ENCODE measurements at regions not wholly inside any gene's neighbourhood (a gene's known extent, or its start where the extent isn't known, plus 50 kb on each side); places are given as distances from the start of the nearest gene placed in this dataset.

DNA sequence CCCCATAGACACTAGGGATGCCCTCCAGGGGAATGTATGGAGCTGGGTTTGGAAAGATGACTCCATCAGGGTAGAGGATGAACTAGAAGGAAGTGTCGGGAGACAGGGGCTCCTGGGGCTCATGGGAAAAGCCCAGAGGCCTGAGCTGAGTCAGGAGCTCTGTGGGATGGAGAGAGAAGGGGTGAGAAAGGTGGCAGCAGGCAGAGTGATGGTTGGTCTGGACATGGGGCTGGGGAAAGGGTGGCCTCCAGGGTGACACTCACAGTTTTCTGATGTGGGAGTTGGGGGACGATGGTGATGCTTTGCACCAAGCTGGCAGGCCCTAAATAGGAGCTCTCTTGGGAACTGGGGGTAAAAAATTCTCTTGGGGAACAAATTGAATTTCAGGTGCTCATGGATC is 213.5 kb upstream of the MVB12B start:
- H3K4me1 ChIP-seq (ENCODE audit: insufficient read depth, poor library complexity, severe bottlenecking) = no peaks in the 10 kb centered on the region
- H3K9me3 ChIP-seq (ENCODE audit: severe bottlenecking) = no peaks in the 10 kb centered on the region
- no peak for DNase-seq (ENCODE audit: low spot score)
- TF ChIP-seq CTCF (IDR thresholded peaks at IDR 0.05; ENCODE audit: poor library complexity, severe bottlenecking) = no peak
- no peaks in the 10 kb centered on the region for H3K36me3 ChIP-seq (ENCODE audit: low read depth)
- no peak for ATAC-seq (ENCODE audit: low read depth)
- peaks cover 30% of the 10 kb centered on the region for H3K27me3 ChIP-seq (ENCODE audit: insufficient read depth, poor library complexity, severe bottlenecking)
- H3K4me3 ChIP-seq (ENCODE audit: severe bottlenecking) = no peak overlapping the region
- H3K27ac ChIP-seq (ENCODE audit: poor library complexity, severe bottlenecking) = no peak overlapping the region

DNA sequence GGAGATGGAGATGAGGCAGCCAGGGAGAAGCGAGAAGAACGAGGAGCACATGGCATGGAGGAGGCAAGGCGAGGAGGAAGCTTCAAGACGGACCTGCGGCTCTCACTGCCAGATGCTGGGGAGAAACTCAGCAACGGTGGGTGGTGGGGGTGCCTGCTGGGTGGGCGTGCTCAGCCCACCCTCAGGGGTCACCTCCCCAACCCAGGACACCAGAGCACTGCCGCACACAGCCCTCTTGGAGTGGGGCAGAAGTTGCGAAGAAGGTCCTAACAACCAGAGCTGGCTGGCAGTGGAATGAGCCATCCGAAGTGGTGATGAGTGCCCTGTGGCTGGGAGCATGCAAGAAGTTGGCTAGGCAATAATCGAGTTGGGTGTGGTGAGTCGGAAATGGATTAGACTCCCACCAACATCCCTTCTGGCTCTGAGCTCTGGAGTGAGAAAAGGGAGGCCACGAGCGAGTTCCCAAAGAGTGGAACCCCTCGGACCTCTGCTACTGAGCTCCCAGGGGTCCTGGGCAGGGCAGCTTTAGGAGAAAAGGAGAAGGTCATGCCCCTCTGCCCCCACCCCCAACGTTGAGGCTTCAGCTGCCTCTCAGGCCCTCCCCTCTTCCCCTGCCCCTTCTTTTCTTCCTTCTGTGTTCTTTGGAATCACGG is 212.7 kb upstream of the MVB12B start:
- no peak for ATAC-seq (ENCODE audit: low read depth)
- no peak for TF ChIP-seq CTCF (IDR thresholded peaks at IDR 0.05; ENCODE audit: poor library complexity, severe bottlenecking)

GRCh38 chr9:126114409-126114760 is 212.2 kb upstream of the MVB12B start:
- Histone ChIP-seq H3K27ac (ENCODE audit: poor library complexity, severe bottlenecking) (no peak overlapping the region), H3K4me1 (ENCODE audit: insufficient read depth, poor library complexity, severe bottlenecking) (no peaks in the 10 kb centered on the region), H3K36me3 (ENCODE audit: low read depth) (no peaks in the 10 kb centered on the region), H3K4me3 (ENCODE audit: severe bottlenecking) (no peak overlapping the region), H3K27me3 (ENCODE audit: insufficient read depth, poor library complexity, severe bottlenecking) (peaks cover 26% of the 10 kb centered on the region), H3K9me3 (ENCODE audit: severe bottlenecking) (no peaks in the 10 kb centered on the region)
- no peak for TF ChIP-seq CTCF (IDR thresholded peaks at IDR 0.05; ENCODE audit: poor library complexity, severe bottlenecking)
- ATAC-seq (ENCODE audit: low read depth) = no peak
- DNase-seq (ENCODE audit: low spot score) = no peak

More for the DNA sequence above, 212.7 kb upstream of the MVB12B start:
- no peaks in the 10 kb centered on the region for H3K4me1 ChIP-seq (ENCODE audit: insufficient read depth, poor library complexity, severe bottlenecking)
- H3K36me3 ChIP-seq (ENCODE audit: low read depth) = no peaks in the 10 kb centered on the region
- DNase-seq (ENCODE audit: low spot score) = no peak
- no peaks in the 10 kb centered on the region for H3K9me3 ChIP-seq (ENCODE audit: severe bottlenecking)
- peaks cover 26% of the 10 kb centered on the region for H3K27me3 ChIP-seq (ENCODE audit: insufficient read depth, poor library complexity, severe bottlenecking)
- no peak overlapping the region for H3K4me3 ChIP-seq (ENCODE audit: severe bottlenecking)
- H3K27ac ChIP-seq (ENCODE audit: poor library complexity, severe bottlenecking) = no peak overlapping the region

DNA sequence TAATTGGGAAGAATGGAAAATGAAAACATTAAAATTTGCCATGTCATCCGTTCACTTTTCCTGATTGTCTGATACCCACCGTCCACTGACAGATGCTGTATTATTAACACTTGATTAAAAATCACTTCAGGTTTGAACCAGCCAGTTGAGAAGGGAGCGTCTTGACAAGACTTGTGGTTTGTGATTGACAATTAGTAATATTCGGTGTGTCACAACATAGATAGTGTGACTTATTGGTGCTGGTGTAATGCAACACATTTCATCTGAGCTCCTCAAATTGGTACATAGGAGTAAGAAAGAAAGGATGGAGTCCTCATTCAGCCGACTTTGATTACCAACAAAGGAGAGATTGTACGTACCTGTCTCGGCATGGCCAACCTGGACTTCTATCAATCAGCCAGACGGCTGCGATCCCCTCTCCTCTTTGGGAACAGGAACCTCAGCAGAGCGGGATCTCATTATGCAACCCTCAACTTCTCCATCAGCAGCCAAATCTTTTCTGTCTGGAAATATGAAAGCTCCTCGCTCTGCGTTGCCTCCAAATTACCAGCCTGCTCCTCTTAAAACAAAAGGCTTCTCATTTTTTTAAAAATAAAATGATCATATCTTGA is 211.7 kb upstream of the MVB12B start:
- no peaks in the 10 kb centered on the region for H3K36me3 ChIP-seq (ENCODE audit: low read depth)
- H3K4me3 ChIP-seq (ENCODE audit: severe bottlenecking) = no peak overlapping the region
- no peaks in the 10 kb centered on the region for H3K4me1 ChIP-seq (ENCODE audit: insufficient read depth, poor library complexity, severe bottlenecking)
- no peak overlapping the region for H3K27ac ChIP-seq (ENCODE audit: poor library complexity, severe bottlenecking)
- DNase-seq (ENCODE audit: low spot score) = no peak
- no peaks in the 10 kb centered on the region for H3K9me3 ChIP-seq (ENCODE audit: severe bottlenecking)
- no peak for ATAC-seq (ENCODE audit: low read depth)
- TF ChIP-seq CTCF (IDR thresholded peaks at IDR 0.05; ENCODE audit: poor library complexity, severe bottlenecking) = no peak
- H3K27me3 ChIP-seq (ENCODE audit: insufficient read depth, poor library complexity, severe bottlenecking) = peaks cover 26% of the 10 kb centered on the region
